ENCODE measurements at regions not wholly inside any gene's neighbourhood (a gene's known extent, or its start where the extent isn't known, plus 50 kb on each side); places are given as distances from the start of the nearest gene placed in this dataset.

GRCh38 chr22:47372111-47372581, 609.7 kb downstream of the TBC1D22A start:
- H3K4me3 ChIP-seq: no peak overlapping the region
- no peak overlapping the region for H3K27ac ChIP-seq
- TF ChIP-seq, protein P1, sequence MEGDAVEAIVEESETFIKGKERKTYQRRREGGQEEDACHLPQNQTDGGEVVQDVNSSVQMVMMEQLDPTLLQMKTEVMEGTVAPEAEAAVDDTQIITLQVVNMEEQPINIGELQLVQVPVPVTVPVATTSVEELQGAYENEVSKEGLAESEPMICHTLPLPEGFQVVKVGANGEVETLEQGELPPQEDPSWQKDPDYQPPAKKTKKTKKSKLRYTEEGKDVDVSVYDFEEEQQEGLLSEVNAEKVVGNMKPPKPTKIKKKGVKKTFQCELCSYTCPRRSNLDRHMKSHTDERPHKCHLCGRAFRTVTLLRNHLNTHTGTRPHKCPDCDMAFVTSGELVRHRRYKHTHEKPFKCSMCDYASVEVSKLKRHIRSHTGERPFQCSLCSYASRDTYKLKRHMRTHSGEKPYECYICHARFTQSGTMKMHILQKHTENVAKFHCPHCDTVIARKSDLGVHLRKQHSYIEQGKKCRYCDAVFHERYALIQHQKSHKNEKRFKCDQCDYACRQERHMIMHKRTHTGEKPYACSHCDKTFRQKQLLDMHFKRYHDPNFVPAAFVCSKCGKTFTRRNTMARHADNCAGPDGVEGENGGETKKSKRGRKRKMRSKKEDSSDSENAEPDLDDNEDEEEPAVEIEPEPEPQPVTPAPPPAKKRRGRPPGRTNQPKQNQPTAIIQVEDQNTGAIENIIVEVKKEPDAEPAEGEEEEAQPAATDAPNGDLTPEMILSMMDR (IDR thresholded peaks at IDR 0.05): no peak
- intact Hi-C loops (cut with DNase I): no loop called here
- ATAC-seq (no peak), DNase-seq (no peak)
- 70 to 78% (median 75%) methylated on average over 14 to 15 of the region's 15 CpGs for WGBS, 3 donors
- no peaks in the 10 kb centered on the region for H3K4me1 ChIP-seq
- H3K36me3 ChIP-seq (ENCODE audit: insufficient read depth in 1 of 2, low read depth in 1 of 2): no peaks in the 10 kb centered on the region
- peaks cover 0 to 5% (median 3%) of the 10 kb centered on the region in 3 donors for H3K27me3 ChIP-seq (ENCODE audit: insufficient read depth in 3 of 3, low read length in 2 of 3)
- H3K9me3 ChIP-seq: no peaks in the 10 kb centered on the region

DNA sequence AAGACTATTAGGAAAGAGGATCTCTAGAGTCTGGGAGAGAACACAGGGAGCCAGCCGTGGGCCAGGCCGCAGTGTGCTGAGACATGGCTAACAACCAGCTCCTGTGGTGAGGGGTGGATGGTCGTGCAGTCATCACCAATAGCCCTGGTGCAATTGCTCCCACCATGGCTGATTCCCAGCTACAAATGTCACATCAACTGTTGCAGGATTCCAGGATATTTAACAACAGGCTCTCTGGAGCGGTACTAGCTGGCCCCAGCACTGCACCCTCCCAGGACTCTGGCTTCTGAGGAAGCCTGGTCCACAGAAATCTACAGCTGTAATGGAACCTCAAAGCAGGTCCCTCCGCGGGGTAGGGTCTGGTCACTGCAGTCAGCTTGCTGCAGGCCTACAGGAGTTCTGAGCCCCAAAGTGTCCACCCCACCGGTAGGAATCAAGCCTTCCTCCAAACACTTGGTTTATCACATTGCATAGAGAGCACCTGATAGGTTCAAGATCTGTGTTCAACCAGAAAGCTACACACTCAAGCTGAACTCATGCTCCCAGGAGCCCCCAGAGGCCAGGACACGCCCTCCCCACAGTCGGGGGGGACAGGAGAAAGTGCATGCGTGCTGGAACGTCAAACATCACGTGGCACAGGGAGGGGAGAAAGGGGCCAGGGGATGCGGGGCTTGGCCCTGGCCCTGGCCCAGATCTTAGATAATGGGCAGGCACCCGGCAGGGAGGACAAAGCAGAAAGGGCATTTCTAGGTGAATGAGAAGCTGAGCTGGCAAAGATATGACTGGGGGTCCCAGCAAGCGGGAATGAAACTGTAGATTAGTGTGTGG, 609.0 kb downstream of the TBC1D22A start:
- no peaks in the 10 kb centered on the region for H3K9me3 ChIP-seq
- peaks cover 0 to 5% (median 3%) of the 10 kb centered on the region in 3 donors for H3K27me3 ChIP-seq (ENCODE audit: insufficient read depth in 3 of 3, low read length in 2 of 3)
- no peak overlapping the region for H3K27ac ChIP-seq
- H3K4me3 ChIP-seq: no peak overlapping the region
- H3K36me3 ChIP-seq (ENCODE audit: insufficient read depth in 1 of 2, low read depth in 1 of 2): no peaks in the 10 kb centered on the region
- TF ChIP-seq, protein P1 (IDR thresholded peaks at IDR 0.05): no peak
- DNase-seq (no peak), ATAC-seq (no peak)
- 64 to 66% (median 65%) methylated on average over 15 of the region's 15 CpGs for WGBS, 3 donors
- intact Hi-C loops (cut with DNase I): no loop called here
- no peaks in the 10 kb centered on the region for H3K4me1 ChIP-seq

DNA sequence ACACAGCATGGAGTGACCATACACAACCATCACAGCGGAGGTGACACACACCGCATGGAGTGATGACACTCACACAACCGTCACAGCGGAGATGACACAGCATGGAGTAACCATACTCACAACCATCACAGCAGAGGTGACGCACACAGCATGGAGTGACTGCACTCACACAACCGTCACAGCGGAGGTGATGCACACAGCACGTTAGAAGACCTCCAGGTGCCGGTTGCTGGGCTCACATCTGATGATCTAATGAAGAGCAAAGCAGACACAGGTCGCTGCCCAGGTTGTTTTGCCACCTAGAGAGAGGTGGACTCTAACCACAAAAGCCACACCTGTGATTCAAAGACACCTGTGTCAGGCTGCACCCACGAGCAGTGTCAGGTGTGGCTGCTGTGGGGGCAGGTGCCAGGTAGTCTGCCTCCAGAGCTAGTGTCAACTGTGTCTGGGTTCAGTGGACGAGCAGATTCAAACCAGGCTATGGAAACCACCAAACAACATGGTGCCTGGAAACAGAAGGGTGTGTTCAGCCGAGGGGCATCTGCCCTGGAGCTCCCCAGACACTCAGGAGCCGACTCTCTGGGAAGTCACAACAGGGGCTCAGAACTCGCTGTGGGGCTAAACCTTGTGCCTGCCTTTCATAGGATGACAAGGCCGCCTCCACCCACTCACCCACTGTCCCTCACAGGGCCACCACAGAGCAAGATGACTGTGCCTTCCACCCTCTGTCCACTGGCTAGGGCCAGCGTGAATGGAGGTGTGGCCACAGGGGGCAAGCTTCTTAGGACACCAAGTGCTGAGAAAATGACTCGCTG, 608.2 kb downstream of the TBC1D22A start:
- Histone ChIP-seq H3K9me3 (no peaks in the 10 kb centered on the region), H3K4me3 (no peak overlapping the region), H3K36me3 (ENCODE audit: insufficient read depth in 1 of 2, low read depth in 1 of 2) (no peaks in the 10 kb centered on the region), H3K27me3 (ENCODE audit: insufficient read depth in 3 of 3, low read length in 2 of 3) (peaks cover 0 to 5% (median 0%) of the 10 kb centered on the region in 3 donors), H3K4me1 (no peaks in the 10 kb centered on the region), H3K27ac (no peak overlapping the region)
- intact Hi-C loops (cut with DNase I): no loop called here
- 78 to 82% (median 78%) methylated on average over 18 of the region's 18 CpGs for WGBS, 3 donors
- TF ChIP-seq, protein P1 (IDR thresholded peaks at IDR 0.05): no peak
- ATAC-seq (no peak), DNase-seq (no peak)

GRCh38 chr22:47369431-47370015, 607.1 kb downstream of the TBC1D22A start:
- no peaks in the 10 kb centered on the region for H3K4me1 ChIP-seq
- H3K4me3 ChIP-seq: no peak overlapping the region
- TF ChIP-seq, protein P1 (IDR thresholded peaks at IDR 0.05): no peak
- H3K27ac ChIP-seq: no peak overlapping the region
- H3K27me3 ChIP-seq (ENCODE audit: insufficient read depth in 3 of 3, low read length in 2 of 3): peaks cover 0 to 3% (median 0%) of the 10 kb centered on the region in 3 donors
- H3K36me3 ChIP-seq (ENCODE audit: insufficient read depth in 1 of 2, low read depth in 1 of 2): no peaks in the 10 kb centered on the region
- intact Hi-C loops (cut with DNase I): no loop called here
- ATAC-seq (no peak), DNase-seq (no peak)
- WGBS, 3 donors: 49 to 61% (median 50%) methylated on average over 6 of the region's 6 CpGs
- H3K9me3 ChIP-seq: no peaks in the 10 kb centered on the region

All from psoas muscle (tissue), 7 donors.